GM21737 (cell line): ENCODE measurements at regions not wholly inside any gene's neighbourhood (a gene's known extent, or its start where the extent isn't known, plus 50 kb on each side); places are given as distances from the start of the nearest gene placed in this dataset.

Experiments used
- ATAC-seq: cut with Tn5 transposase; IDR thresholded peaks from one replicate; pipeline ENCODE4 v1.9.1; 2021; ENCODE audit warnings: mild to moderate bottlenecking, moderate library complexity; ENCODE audit not compliant: unreplicated experiment

- ATAC-seq = no peak
These were observed 144.7 kb upstream of the COPS8 start for GRCh38 chr2:236940916-236941520.

GRCh38 chr2:236941551-236941950 lies 144.1 kb upstream of the COPS8 start:
- ATAC-seq = no peak

DNA sequence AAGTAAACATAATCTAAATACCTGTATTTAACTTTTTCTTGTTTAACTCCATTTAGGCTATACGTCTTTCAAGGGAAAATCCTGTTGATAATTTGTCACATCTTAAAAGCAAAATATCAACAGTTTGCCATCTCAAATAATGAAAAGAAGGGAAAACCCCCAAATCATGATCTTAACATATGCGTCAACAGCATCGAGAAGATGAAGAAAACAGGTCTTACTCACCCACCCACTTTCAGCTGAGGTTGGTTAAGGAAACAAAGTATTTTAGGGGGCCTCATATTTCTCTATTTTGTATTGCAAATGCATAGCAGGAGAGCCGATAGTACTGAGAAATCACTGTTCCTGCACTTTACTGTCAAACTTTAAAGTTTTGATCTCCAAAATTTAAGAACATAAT lies 143.1 kb upstream of the COPS8 start:
- ATAC-seq = no peak

- ATAC-seq = no peak
These were observed 142.6 kb upstream of the COPS8 start for GRCh38 chr2:236943068-236943467.

- ATAC-seq = no peak
These were observed 141.7 kb upstream of the COPS8 start for GRCh38 chr2:236943841-236944513.

GRCh38 chr2:236944561-236944960 lies 141.1 kb upstream of the COPS8 start:
- ATAC-seq = no peak

- no peak for ATAC-seq
These were observed 140.2 kb upstream of the COPS8 start for GRCh38 chr2:236945431-236946016.

- ATAC-seq = no peak
These were observed 138.8 kb upstream of the COPS8 start for GRCh38 chr2:236946871-236947270.

DNA sequence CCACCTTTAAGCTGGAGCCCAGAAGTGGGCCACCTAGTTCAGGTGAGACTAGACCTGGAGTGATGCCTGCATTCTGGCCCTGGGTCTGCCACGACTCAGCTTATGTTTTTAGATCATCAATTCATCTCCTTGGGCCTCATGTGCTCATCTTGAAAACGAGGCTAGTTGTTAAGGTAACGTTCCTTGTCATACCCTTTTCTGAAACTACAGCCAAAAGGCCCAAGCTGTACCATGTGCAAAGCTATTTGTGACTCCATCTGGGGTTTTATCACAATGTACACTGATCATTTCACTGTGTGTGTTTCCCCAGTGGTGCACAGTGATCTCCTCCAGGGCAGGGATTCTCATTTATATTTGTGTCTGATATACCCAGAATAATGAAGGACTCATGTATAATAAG lies 138.4 kb upstream of the COPS8 start:
- ATAC-seq = no peak

GRCh38 chr2:236947896-236948295 lies 137.8 kb upstream of the COPS8 start:
- no peak for ATAC-seq

GRCh38 chr2:236949089-236949905 lies 136.4 kb upstream of the COPS8 start:
- ATAC-seq = no peak

DNA sequence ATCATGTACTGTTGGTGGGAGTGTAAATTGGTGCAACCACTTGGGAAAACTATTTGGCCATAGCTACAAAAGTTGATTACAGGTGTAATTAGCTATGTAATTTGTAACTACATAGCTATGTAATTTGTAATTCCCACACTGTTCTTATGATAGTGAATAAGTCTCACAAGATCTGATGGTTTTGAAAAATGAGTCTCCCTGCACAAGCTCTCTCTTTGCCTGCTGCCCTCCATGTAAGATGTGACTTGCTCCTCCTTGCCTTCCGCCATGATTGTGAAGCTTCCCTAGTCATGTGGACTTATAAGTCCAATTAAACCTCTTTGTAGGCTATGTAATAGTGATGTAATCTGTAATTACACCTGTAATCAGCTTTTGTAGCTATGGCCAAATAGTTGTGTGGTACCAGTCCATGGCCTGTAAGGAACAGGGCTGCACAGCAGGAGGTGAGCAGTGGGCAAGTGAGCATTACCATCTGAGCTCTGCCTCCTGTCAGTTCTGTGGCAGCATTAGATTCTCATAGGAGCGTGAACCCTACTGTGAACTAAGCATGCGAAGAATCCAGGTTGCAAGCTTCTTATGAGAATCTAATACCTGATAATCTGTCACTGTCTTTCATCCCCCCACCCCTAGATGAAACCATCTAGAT lies 133.7 kb upstream of the COPS8 start:
- no peak for ATAC-seq

DNA sequence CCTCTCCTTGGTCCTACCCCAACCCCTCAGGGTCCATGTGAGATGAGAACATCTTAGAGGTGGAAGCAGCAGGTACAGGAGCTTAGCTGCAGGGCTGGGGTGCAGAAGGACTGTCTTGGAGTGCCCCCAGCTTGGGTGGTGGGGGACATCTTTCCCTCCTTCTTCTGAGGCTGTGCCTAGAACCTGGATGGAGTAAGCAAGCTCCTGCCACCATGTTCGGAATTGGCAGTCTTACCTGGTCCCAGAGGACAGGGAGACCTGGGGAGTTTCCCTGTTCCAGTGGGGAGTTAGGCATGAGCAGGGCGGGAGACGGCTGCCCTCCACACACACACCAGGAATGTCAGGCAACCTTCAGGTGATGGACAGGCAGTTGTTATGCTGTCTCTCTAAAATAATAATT lies 131.0 kb upstream of the COPS8 start:
- no peak for ATAC-seq

DNA sequence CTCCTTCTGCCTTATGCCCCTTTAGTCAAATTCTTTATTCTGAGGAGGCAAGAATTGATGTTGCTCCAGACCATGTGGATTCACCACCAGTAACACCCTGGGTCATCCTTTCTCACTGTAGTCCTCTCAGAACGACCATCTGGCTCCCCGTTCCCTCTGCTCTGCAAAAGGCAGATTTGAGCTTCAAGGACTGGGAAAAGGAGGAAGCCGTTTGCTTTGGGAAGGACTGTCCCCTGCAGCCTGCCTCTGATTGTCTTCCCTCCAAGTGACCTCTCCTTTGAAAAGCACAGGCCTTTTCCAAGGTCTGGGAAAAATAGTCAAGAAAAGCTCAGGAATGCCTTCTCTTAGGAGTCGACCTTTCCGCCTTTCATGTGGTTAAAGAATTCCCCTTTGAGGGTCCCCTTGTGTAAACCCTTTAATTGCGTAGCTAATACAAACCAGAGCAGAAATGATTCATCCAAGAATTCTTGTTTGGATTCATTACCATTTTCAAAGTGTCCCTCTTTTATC lies 130.1 kb upstream of the COPS8 start:
- ATAC-seq = no peak

DNA sequence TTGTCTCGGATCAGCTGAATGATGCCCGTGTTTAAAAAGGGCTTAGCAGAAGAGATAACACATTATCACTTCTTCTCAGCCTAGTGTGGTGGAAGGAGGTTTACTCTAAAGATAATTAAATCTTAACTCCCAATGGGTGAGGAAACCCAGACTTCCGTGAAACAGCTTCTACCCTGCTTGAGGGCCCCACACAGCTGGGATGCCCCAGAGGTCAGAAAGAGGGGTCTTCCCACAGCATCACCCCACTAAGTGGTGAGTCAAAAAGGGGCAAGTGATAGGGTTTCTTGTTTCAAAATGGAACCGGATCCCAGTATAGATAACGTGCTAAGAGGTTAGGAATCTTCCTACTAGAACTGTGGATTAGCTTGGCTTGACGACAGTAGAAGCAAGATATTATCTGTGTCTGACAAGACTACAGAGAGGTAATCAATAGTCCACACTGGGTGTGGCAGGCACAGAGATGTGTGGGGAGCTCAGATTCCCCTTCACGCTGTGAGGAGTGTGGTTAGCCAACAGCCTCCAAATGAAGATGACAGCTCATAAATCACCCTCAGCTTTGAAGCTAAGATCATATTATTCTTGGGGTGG lies 129.6 kb upstream of the COPS8 start:
- ATAC-seq = no peak

- no peak for ATAC-seq
These were observed 129.0 kb upstream of the COPS8 start for GRCh38 chr2:236956641-236957040.

- ATAC-seq = no peak
These were observed 126.7 kb upstream of the COPS8 start for GRCh38 chr2:236959036-236959435.

DNA sequence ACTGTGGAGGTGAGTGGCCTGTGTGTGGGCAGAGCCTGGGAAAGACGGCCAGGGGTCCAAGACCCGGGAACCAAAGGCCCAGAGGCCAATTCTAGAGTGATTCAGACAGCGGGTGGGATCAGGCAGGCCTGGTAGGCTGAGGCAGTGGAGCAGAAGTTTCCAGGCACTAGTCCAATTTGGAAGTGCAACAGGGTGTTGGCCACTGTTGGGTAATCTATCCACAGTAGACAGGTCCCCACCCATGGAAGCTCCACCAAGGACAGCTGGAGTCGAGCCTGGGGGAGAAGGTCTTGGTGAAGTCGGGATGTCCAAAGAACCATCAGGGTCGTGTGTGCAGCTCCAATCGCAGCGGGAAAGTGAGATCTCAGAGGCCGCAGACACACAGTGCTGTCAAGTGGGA lies 125.8 kb upstream of the COPS8 start:
- ATAC-seq = no peak

GRCh38 chr2:236960531-236960930 lies 125.2 kb upstream of the COPS8 start:
- ATAC-seq = no peak

DNA sequence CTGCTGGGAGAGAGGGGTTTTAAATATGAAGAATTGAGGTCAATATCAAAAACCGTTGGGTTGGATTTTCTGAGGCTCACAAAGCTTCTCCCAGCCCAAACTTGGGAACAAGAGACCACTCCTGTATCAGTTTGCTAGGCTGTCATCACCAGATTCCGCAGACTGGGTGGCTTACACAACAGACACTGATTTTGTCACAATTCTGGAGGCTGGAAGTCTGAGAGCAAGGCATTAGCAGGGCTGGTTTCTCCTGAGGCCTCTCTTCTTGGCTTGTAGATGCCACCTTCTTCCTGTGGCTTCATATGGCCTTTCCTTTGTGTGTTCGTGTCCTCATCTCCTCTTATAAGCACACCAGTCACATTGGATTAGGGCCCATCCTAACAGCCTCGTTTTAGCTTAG lies 122.9 kb upstream of the COPS8 start:
- no peak for ATAC-seq
